SU-DHL-6 (cell line): ENCODE measurements at regions not wholly inside any gene's neighbourhood (a gene's known extent, or its start where the extent isn't known, plus 50 kb on each side); places are given as distances from the start of the nearest gene placed in this dataset.

Source experiments
- CTCF ChIP-seq: fragments of 200-600 bp; sonication (generic); IDR thresholded peaks from one replicate; pipeline ENCODE4 v1.5.1; 2017; ENCODE audit warnings: antibody characterized with exemption, mild to moderate bottlenecking, low read length, moderate library complexity; ENCODE audit not compliant: insufficient read depth, poor library complexity, severe bottlenecking
- EZH2phosphoT487 ChIP-seq: fragments of 200-600 bp; sonication (generic), shearing (Covaris generic); conservative IDR thresholded peaks from 2 replicates; pipeline ENCODE4 v1.6.1; 2018; ENCODE audit warnings: mild to moderate bottlenecking, antibody characterized with exemption, low read length, moderate library complexity, mixed read lengths

- no peak for TF ChIP-seq CTCF
- no peak for TF ChIP-seq EZH2phosphoT487
Observed at GRCh38 chr17:68804777-68805520, 150.2 kb downstream of the ABCA8 start.
